MM.1S (cell line): ENCODE measurements at regions not wholly inside any gene's neighbourhood (a gene's known extent, or its start where the extent isn't known, plus 50 kb on each side); places are given as distances from the start of the nearest gene placed in this dataset.

Experiments used
- EZH2phosphoT487 ChIP-seq: fragments of 300-600 bp; sonication (generic); IDR thresholded peaks from 2 replicates; pipeline ENCODE4 v1.6.1; 2018; ENCODE audit warnings: antibody characterized with exemption, low read length
- TF ChIP-seq, protein P1 (sequence below): fragments of 300-600 bp; sonication (generic); IDR thresholded peaks from 2 replicates; pipeline ENCODE4 v1.5.1; 2016; ENCODE audit warnings: antibody characterized with exemption, low read length, mixed read lengths

DNA sequence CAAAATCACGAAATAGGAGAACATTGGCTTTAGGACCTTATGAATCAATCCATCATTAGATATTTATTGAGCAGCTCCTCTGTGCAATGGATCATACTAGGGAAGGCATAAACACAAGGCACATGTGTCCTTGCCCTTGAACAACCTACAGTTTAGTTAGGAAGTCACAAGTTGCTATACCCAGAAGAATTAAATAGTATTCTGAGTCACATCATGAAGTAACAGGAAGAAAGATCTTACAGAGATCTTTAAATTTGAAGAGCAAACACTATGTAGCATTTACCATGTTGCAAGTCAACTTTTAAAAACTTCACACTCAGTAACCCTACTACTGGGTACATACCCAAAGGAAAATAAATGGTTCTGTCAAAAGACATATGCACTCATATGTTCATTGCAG is 355.2 kb upstream of the SLC14A2 start:
- TF ChIP-seq, protein P1, sequence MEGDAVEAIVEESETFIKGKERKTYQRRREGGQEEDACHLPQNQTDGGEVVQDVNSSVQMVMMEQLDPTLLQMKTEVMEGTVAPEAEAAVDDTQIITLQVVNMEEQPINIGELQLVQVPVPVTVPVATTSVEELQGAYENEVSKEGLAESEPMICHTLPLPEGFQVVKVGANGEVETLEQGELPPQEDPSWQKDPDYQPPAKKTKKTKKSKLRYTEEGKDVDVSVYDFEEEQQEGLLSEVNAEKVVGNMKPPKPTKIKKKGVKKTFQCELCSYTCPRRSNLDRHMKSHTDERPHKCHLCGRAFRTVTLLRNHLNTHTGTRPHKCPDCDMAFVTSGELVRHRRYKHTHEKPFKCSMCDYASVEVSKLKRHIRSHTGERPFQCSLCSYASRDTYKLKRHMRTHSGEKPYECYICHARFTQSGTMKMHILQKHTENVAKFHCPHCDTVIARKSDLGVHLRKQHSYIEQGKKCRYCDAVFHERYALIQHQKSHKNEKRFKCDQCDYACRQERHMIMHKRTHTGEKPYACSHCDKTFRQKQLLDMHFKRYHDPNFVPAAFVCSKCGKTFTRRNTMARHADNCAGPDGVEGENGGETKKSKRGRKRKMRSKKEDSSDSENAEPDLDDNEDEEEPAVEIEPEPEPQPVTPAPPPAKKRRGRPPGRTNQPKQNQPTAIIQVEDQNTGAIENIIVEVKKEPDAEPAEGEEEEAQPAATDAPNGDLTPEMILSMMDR: no peak
- TF ChIP-seq EZH2phosphoT487: no peak
